Adrenal gland (tissue), 5 donors: ENCODE measurements at regions not wholly inside any gene's neighbourhood (a gene's known extent, or its start where the extent isn't known, plus 50 kb on each side); places are given as distances from the start of the nearest gene placed in this dataset.

ENCODE experiments used
- CTCF ChIP-seq, 6 experiments: fragments of 450-650 bp in 4 of 6; fragments of 200-600 bp in 2 of 6; sonication (generic) in 1 of 6; IDR thresholded peaks; 1 replicate in 5 of 6; 2 replicates in 1 of 6; pipeline versions ENCODE4 v1.5.1 to v1.8.0; 2016 to 2021; ENCODE audit warnings: antibody characterized with exemption in 6 of 6, mild to moderate bottlenecking in 2 of 6, moderate library complexity in 1 of 6
- POLR2A ChIP-seq, 2 donors: fragments of 450-650 bp; IDR thresholded peaks; one replicate each; pipeline ENCODE4 v1.6.1; 2017; ENCODE audit warnings: antibody characterized with exemption in 2 of 2, mild to moderate bottlenecking in 2 of 2, moderate library complexity in 1 of 2
- donor health status: DM: no; HTN: no; CAD: no.

- no peak for TF ChIP-seq CTCF (IDR thresholded peaks at IDR 0.05)
- TF ChIP-seq POLR2A (IDR thresholded peaks at IDR 0.05): no peak
Observed at GRCh38 chr10:84895541-84895940, 567.2 kb downstream of the CCSER2 start.
